ENCODE measurements at regions not wholly inside any gene's neighbourhood (a gene's known extent, or its start where the extent isn't known, plus 50 kb on each side); places are given as distances from the start of the nearest gene placed in this dataset.
A peak's percentile ranks its signal among the peaks of the same experiment; 100 is the strongest.

- peak; percentile 56 to 74 for DNase-seq (ENCODE audit: extremely low spot score in 2 of 2)
- no peaks in the 10 kb centered on the region for H3K36me3 ChIP-seq
- H3K4me1 ChIP-seq: no peaks in the 10 kb centered on the region
- H3K27ac ChIP-seq: no peak overlapping the region
- H3K27me3 ChIP-seq: no peaks in the 10 kb centered on the region
- H3K4me3 ChIP-seq: no peak overlapping the region
- no peak for TF ChIP-seq POLR2AphosphoS5 (IDR thresholded peaks at IDR 0.05; ENCODE audit: insufficient read depth in 1 of 2, low read depth in 1 of 2)
- no peak for TF ChIP-seq CTCF (IDR thresholded peaks at IDR 0.05)
- TF ChIP-seq POLR2A (IDR thresholded peaks at IDR 0.05): no peak
- intact Hi-C loops (cut with DNase I): no loop called here
- peaks cover 7% of the 10 kb centered on the region for H3K9me3 ChIP-seq
These were observed 411.1 kb downstream of the TMEM121 start for GRCh38 chr14:105937253-105938054.

GRCh38 chr14:105938055-105938863 lies 411.9 kb downstream of the TMEM121 start:
- Histone ChIP-seq H3K9me3 (peaks cover 7% of the 10 kb centered on the region), H3K36me3 (no peaks in the 10 kb centered on the region), H3K4me3 (no peak overlapping the region), H3K27me3 (no peaks in the 10 kb centered on the region), H3K4me1 (no peaks in the 10 kb centered on the region), H3K27ac (no peak overlapping the region)
- intact Hi-C loops (cut with DNase I): no loop called here
- peak; percentile 54 to 61 for DNase-seq (ENCODE audit: extremely low spot score in 2 of 2)
- no peak for TF ChIP-seq POLR2AphosphoS5 (IDR thresholded peaks at IDR 0.05; ENCODE audit: insufficient read depth in 1 of 2, low read depth in 1 of 2)
- TF ChIP-seq POLR2A (IDR thresholded peaks at IDR 0.05): no peak
- TF ChIP-seq CTCF (IDR thresholded peaks at IDR 0.05): no peak

- peaks cover 7% of the 10 kb centered on the region for H3K9me3 ChIP-seq
- intact Hi-C loops (cut with DNase I): no loop called here
- DNase-seq (ENCODE audit: extremely low spot score in 2 of 2): no peak
These were observed 412.6 kb downstream of the TMEM121 start for GRCh38 chr14:105938959-105939358.

DNA sequence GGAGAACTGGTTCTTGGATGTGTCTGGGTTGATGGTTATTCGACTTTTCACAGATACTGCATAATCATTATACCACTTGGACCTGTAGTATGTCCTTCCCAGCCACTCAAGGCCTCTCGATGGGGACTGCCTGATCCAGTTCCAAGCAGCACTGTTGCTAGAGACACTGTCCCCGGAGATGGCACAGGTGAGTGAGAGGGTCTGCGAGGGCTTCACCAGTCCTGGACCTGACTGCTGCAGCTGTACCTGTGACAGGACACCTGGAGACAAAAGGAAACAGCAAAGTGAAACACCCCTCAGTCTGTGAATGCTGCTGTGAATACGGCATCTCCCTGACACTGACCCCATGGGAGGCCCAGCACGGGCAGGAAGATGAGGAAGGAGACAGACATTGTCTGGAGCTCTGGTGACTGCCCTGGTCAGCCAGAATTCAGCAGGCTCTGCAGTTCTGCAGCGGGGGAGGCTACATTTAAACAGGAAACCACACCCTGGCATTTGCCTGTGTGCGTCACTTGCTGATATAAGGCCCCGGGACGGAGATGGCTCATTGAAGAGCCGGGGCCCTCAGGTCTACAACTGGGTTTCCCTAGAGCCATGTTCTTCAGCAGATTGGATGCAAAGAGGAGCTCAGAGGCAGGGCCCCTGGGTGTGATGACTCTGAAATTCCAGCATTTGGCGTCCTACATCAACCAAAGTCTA lies 413.6 kb downstream of the TMEM121 start:
- DNase-seq (ENCODE audit: extremely low spot score in 2 of 2): peak; percentile 78 to 85
- Histone ChIP-seq H3K9me3 (peaks cover 7% of the 10 kb centered on the region), H3K27me3 (no peaks in the 10 kb centered on the region), H3K4me1 (no peaks in the 10 kb centered on the region), H3K27ac (no peak overlapping the region), H3K36me3 (no peaks in the 10 kb centered on the region), H3K4me3 (no peak overlapping the region)
- no peak for TF ChIP-seq POLR2AphosphoS5 (IDR thresholded peaks at IDR 0.05; ENCODE audit: insufficient read depth in 1 of 2, low read depth in 1 of 2)
- TF ChIP-seq POLR2A (IDR thresholded peaks at IDR 0.05): no peak
- no peak for TF ChIP-seq CTCF (IDR thresholded peaks at IDR 0.05)
- intact Hi-C loops (cut with DNase I): no loop called here

More at GRCh38 chr14:105938959-105939358, 412.6 kb downstream of the TMEM121 start:
- Histone ChIP-seq H3K4me1 (no peaks in the 10 kb centered on the region), H3K36me3 (no peaks in the 10 kb centered on the region), H3K27me3 (no peaks in the 10 kb centered on the region), H3K4me3 (no peak overlapping the region), H3K27ac (no peak overlapping the region)
- TF ChIP-seq POLR2AphosphoS5 (IDR thresholded peaks at IDR 0.05; ENCODE audit: insufficient read depth in 1 of 2, low read depth in 1 of 2): no peak
- no peak for TF ChIP-seq POLR2A (IDR thresholded peaks at IDR 0.05)
- no peak for TF ChIP-seq CTCF (IDR thresholded peaks at IDR 0.05)
